ENCODE measurements at regions not wholly inside any gene's neighbourhood (a gene's known extent, or its start where the extent isn't known, plus 50 kb on each side); places are given as distances from the start of the nearest gene placed in this dataset.
"Not testable (repeated sequence)": the region's sequence is repeated elsewhere in the genome, so short reads cannot be mapped to it uniquely, and the experiment has no call there.

- Mint-ChIP-seq H3K27me3 (no peaks in the 10 kb centered on the region), H3K9me3 (no peaks in the 10 kb centered on the region), H3K36me3 (ENCODE audit: low read depth) (no peaks in the 10 kb centered on the region), H3K4me3 (no peak overlapping the region), H3K27ac (no peak overlapping the region), H3K4me1 (no peaks in the 10 kb centered on the region)
- DNase-seq (no peak), ATAC-seq (no peak)
Observed at GRCh38 chr18:30486856-30487255, 555.7 kb downstream of the DSC3 start.

- H3K27ac Mint-ChIP-seq: no peak overlapping the region
- ATAC-seq (no peak), DNase-seq (no peak)
- H3K9me3 Mint-ChIP-seq: peaks cover 5% of the 10 kb centered on the region
- no peaks in the 10 kb centered on the region for H3K4me1 Mint-ChIP-seq
- H3K36me3 Mint-ChIP-seq (ENCODE audit: low read depth): no peaks in the 10 kb centered on the region
- no peak overlapping the region for H3K4me3 Mint-ChIP-seq
- H3K27me3 Mint-ChIP-seq: no peaks in the 10 kb centered on the region
Observed at GRCh38 chr18:30485078-30485477, 557.5 kb downstream of the DSC3 start.

DNA sequence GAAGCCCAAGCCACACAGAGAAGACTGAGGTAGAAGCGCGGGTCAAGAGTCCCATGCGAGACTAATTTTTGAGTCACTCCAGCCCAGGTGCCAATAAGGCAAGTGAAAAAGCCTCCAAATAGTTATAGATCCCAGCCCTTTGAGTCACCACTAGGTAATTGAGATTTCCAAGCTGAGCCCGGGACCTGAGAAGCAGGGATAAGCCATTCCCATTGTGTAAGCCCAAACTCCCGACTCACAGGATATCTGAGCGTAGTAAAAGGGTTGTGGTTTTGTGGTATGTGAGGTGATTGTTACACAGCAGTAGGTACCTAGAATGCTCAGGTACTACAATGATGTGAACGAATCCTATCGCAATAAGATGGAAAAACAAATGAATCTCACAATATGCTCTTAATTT, 560.7 kb downstream of the DSC3 start:
- H3K27me3 Mint-ChIP-seq: no peaks in the 10 kb centered on the region
- H3K4me3 Mint-ChIP-seq: no peak overlapping the region
- H3K36me3 Mint-ChIP-seq (ENCODE audit: low read depth): no peaks in the 10 kb centered on the region
- no peak for ATAC-seq
- H3K4me1 Mint-ChIP-seq: no peaks in the 10 kb centered on the region
- peaks cover 5% of the 10 kb centered on the region for H3K9me3 Mint-ChIP-seq
- no peak for DNase-seq
- H3K27ac Mint-ChIP-seq: no peak overlapping the region

- no peak overlapping the region for H3K4me3 Mint-ChIP-seq
- no peaks in the 10 kb centered on the region for H3K4me1 Mint-ChIP-seq
- no peak for ATAC-seq
- no peak overlapping the region for H3K27ac Mint-ChIP-seq
- H3K27me3 Mint-ChIP-seq: no peaks in the 10 kb centered on the region
- no peaks in the 10 kb centered on the region for H3K36me3 Mint-ChIP-seq (ENCODE audit: low read depth)
- no peaks in the 10 kb centered on the region for H3K9me3 Mint-ChIP-seq
- DNase-seq: no peak
Observed at GRCh38 chr18:30469091-30469490, 573.5 kb downstream of the DSC3 start.

DNA sequence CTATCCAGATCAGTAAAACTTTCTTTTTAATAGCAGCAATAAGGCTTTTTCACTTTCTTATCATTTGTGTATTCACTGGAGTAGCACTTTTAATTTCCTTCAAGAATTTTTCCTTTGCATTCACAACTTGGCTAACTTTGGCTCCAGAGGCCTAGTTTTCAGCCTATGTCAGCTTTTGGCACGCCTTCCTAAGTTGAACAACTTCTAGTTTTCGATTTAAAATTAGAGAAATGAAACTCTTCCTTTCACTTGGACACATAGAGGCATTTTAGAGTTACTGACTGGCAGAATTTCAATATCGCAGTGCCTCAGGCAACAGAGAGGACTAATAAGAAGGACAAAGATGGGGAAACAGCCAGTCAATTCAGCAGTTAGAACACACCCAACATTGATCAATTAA, 577.4 kb downstream of the DSC3 start:
- DNase-seq: no peak
- no peaks in the 10 kb centered on the region for H3K27me3 Mint-ChIP-seq
- H3K27ac Mint-ChIP-seq: no peak overlapping the region
- no peaks in the 10 kb centered on the region for H3K36me3 Mint-ChIP-seq (ENCODE audit: low read depth)
- ATAC-seq: no peak
- no peak overlapping the region for H3K4me3 Mint-ChIP-seq
- no peaks in the 10 kb centered on the region for H3K4me1 Mint-ChIP-seq
- peaks cover 4% of the 10 kb centered on the region for H3K9me3 Mint-ChIP-seq

DNA sequence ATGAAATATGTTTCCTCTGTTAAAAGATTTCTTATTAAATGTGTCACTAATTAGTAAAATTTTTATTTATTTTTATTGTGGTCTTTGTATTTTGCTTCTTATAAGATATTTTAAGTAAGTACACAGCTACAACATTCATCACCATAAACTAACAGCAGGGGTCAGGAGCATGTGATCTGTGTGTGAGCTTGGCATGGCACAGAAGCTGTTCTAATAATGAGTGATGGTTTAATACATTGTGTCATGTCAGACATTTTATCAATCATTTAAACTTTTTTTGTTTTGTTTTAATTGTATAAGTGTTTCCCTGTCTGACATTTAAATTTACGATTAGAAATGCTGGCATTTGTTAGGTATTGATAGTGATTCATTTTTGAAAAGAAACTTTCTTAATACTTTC, 585.4 kb downstream of the DSC3 start:
- no peak overlapping the region for H3K27ac Mint-ChIP-seq

DNA sequence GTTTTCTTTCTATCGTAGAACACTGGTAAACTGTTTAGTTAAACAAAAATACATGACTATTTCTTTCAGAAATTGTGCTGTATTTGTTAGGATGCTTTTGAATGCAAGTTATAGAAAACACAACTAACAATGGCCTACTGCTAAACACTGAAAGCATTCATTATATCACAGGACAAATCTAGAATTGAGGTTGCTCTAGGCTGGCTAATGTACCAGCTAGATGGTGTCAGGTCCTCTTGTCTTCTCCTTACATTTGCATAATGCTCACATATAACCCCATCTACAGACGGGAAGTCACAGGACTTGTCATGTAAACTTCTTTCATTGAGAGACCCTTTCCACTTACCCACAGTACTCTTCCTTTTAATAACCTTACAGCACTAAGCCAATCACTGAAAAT, 586.8 kb downstream of the DSC3 start:
- no peak overlapping the region for H3K4me3 Mint-ChIP-seq
- DNase-seq (no peak), ATAC-seq (no peak)
- H3K4me1 Mint-ChIP-seq: no peaks in the 10 kb centered on the region
- H3K27ac Mint-ChIP-seq: no peak overlapping the region
- H3K27me3 Mint-ChIP-seq: no peaks in the 10 kb centered on the region
- H3K36me3 Mint-ChIP-seq (ENCODE audit: low read depth): no peaks in the 10 kb centered on the region
- H3K9me3 Mint-ChIP-seq: peaks cover 3% of the 10 kb centered on the region

More for the DNA sequence above, 585.4 kb downstream of the DSC3 start:
- Mint-ChIP-seq H3K4me3 (no peak overlapping the region), H3K9me3 (peaks cover 4% of the 10 kb centered on the region), H3K27me3 (no peaks in the 10 kb centered on the region), H3K4me1 (no peaks in the 10 kb centered on the region), H3K36me3 (ENCODE audit: low read depth) (no peaks in the 10 kb centered on the region)
- DNase-seq (no peak), ATAC-seq (no peak)

- no peaks in the 10 kb centered on the region for H3K36me3 Mint-ChIP-seq (ENCODE audit: low read depth)
- DNase-seq (no peak), ATAC-seq (no peak)
- H3K9me3 Mint-ChIP-seq: no peaks in the 10 kb centered on the region
- no peak overlapping the region for H3K27ac Mint-ChIP-seq
- no peaks in the 10 kb centered on the region for H3K27me3 Mint-ChIP-seq
- H3K4me1 Mint-ChIP-seq: no peaks in the 10 kb centered on the region
- no peak overlapping the region for H3K4me3 Mint-ChIP-seq
Observed at GRCh38 chr18:30454920-30455319, 587.6 kb downstream of the DSC3 start.

- DNase-seq (no peak), ATAC-seq (no peak)
- Mint-ChIP-seq H3K27me3 (no peaks in the 10 kb centered on the region), H3K36me3 (ENCODE audit: low read depth) (no peaks in the 10 kb centered on the region), H3K27ac (no peak overlapping the region), H3K9me3 (peaks cover 5% of the 10 kb centered on the region), H3K4me3 (no peak overlapping the region), H3K4me1 (no peaks in the 10 kb centered on the region)
Observed at GRCh38 chr18:30451981-30452380, 590.6 kb downstream of the DSC3 start.

- H3K27ac Mint-ChIP-seq: no peak overlapping the region
- no peak overlapping the region for H3K4me3 Mint-ChIP-seq
- no peaks in the 10 kb centered on the region for H3K27me3 Mint-ChIP-seq
- H3K36me3 Mint-ChIP-seq (ENCODE audit: low read depth): no peaks in the 10 kb centered on the region
- H3K9me3 Mint-ChIP-seq: peaks cover 8% of the 10 kb centered on the region
- ATAC-seq (no peak), DNase-seq (no peak)
- no peaks in the 10 kb centered on the region for H3K4me1 Mint-ChIP-seq
Observed at GRCh38 chr18:30450927-30451326, 591.6 kb downstream of the DSC3 start.

GRCh38 chr18:30446605-30447004, 595.9 kb downstream of the DSC3 start:
- Mint-ChIP-seq H3K9me3 (peaks cover 15% of the 10 kb centered on the region), H3K4me3 (no peak overlapping the region), H3K27me3 (no peaks in the 10 kb centered on the region), H3K4me1 (no peaks in the 10 kb centered on the region), H3K36me3 (ENCODE audit: low read depth) (no peaks in the 10 kb centered on the region), H3K27ac (no peak overlapping the region)
- no peak for DNase-seq
- ATAC-seq: no peak

DNA sequence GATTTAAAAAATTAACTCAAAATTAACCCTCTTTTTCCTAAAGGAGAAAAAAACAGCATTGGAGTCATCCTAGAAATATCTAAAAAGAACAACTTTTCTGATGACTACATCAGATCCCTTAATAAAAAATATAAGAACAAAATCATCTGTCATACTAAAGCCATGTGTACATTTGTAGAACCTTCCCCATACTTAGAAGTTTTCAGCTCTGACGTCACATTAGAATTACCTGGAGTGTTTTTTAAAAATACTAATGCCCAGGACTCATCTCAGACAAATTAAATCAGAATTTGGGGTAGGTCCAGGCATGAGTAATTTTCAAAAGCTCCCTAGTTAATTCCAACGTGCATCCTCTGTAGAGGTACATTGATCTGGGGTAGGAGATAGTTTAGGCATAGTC, 598.0 kb downstream of the DSC3 start:
- no peaks in the 10 kb centered on the region for H3K27me3 Mint-ChIP-seq
- no peaks in the 10 kb centered on the region for H3K4me1 Mint-ChIP-seq
- no peaks in the 10 kb centered on the region for H3K36me3 Mint-ChIP-seq (ENCODE audit: low read depth)
- DNase-seq (no peak), ATAC-seq (no peak)
- peaks cover 19% of the 10 kb centered on the region for H3K9me3 Mint-ChIP-seq
- no peak overlapping the region for H3K4me3 Mint-ChIP-seq
- H3K27ac Mint-ChIP-seq: no peak overlapping the region

- Mint-ChIP-seq H3K27me3 (no peaks in the 10 kb centered on the region), H3K4me3 (no peak overlapping the region), H3K4me1 (no peaks in the 10 kb centered on the region), H3K36me3 (ENCODE audit: low read depth) (no peaks in the 10 kb centered on the region), H3K9me3 (peaks cover 17% of the 10 kb centered on the region), H3K27ac (no peak overlapping the region)
- DNase-seq (no peak), ATAC-seq (no peak)
Observed at GRCh38 chr18:30440351-30440750, 602.2 kb downstream of the DSC3 start.

GRCh38 chr18:30439174-30439573, 603.4 kb downstream of the DSC3 start:
- Mint-ChIP-seq H3K4me1 (no peaks in the 10 kb centered on the region), H3K27ac (no peak overlapping the region)
- ATAC-seq: no peak

GRCh38 chr18:30432349-30432748, 610.2 kb downstream of the DSC3 start:
- Mint-ChIP-seq H3K4me3 (no peak overlapping the region), H3K4me1 (no peaks in the 10 kb centered on the region), H3K36me3 (ENCODE audit: low read depth) (no peaks in the 10 kb centered on the region), H3K9me3 (peaks cover 14% of the 10 kb centered on the region), H3K27ac (no peak overlapping the region), H3K27me3 (no peaks in the 10 kb centered on the region)
- DNase-seq (no peak), ATAC-seq (no peak)

More at GRCh38 chr18:30439174-30439573, 603.4 kb downstream of the DSC3 start:
- Mint-ChIP-seq H3K36me3 (ENCODE audit: low read depth) (no peaks in the 10 kb centered on the region), H3K4me3 (no peak overlapping the region), H3K27me3 (no peaks in the 10 kb centered on the region), H3K9me3 (peaks cover 10% of the 10 kb centered on the region)
- DNase-seq: no peak

DNA sequence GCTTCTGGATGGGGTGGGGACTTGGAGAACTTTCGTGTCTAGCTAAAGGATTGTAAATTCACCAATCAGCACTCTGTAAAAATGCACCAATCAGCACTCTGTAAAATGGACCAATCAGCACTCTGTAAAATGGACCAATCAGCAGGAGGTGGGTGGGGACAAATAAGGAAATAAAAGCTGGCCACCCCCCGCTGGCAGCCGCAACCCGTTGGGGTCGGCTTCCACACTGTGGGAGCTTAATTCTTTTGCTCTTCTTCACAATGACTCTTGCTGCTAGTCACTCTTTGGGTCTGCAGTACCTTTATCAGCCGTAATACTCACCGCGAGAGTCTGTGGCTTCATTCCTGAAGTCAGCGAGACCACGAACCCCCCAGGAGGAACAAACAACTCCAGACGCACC, 623.1 kb downstream of the DSC3 start:
- H3K4me1 Mint-ChIP-seq; ATAC-seq; H3K36me3 Mint-ChIP-seq (ENCODE audit: low read depth); H3K27ac Mint-ChIP-seq; H3K27me3 Mint-ChIP-seq; DNase-seq; H3K4me3 Mint-ChIP-seq: not testable (repeated sequence)
- peaks cover 11% of the 10 kb centered on the region for H3K9me3 Mint-ChIP-seq
